Eye (tissue), 1 donor: ENCODE measurements at regions not wholly inside any gene's neighbourhood (a gene's known extent, or its start where the extent isn't known, plus 50 kb on each side); places are given as distances from the start of the nearest gene placed in this dataset.
"Not testable (repeated sequence)": the region's sequence is repeated elsewhere in the genome, so short reads cannot be mapped to it uniquely, and the experiment has no call there.

ENCODE experiments used
- DNase-seq: peaks from one replicate; pipeline ENCODE4 v3.0.0-alpha.2; 2015

DNA sequence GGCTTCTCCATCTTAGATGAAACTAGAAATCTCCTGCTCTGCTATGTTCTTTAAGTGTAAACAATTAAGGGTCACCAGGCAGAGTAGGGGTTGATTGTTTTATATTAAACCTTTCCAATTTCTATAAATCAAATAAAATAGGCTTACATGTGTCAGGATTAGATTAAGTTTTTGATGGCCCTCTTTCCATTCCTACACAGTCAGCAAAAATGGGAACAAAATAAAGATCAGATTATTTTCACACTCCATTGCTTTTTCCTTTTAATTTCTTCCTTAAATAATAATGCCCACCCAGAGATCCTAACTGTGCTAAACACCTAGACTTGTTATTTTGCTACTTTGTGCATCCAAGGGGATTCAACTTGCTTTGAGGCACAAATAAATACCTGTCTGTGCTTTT, 381.4 kb upstream of the MAGEB16 start:
- no peak for DNase-seq

DNA sequence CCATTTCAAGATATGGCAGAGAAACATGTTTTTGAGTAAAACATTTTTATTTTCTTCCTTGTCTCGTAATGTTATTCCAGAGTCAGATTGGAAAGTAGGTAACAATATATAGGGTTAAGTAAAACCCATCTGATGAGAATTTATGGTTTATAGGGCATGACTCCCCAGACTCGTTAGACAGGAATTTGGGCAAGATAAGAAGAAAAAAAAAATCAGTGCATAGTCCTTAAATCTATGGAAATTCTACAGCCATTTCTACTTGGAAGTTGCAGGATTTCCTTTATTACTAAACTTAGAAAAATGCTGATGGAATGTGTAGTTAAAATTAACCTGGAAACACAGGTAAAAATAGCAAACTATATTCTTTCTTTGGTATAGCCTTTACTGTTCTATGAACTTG, 366.1 kb upstream of the MAGEB16 start:
- DNase-seq: no peak

DNA sequence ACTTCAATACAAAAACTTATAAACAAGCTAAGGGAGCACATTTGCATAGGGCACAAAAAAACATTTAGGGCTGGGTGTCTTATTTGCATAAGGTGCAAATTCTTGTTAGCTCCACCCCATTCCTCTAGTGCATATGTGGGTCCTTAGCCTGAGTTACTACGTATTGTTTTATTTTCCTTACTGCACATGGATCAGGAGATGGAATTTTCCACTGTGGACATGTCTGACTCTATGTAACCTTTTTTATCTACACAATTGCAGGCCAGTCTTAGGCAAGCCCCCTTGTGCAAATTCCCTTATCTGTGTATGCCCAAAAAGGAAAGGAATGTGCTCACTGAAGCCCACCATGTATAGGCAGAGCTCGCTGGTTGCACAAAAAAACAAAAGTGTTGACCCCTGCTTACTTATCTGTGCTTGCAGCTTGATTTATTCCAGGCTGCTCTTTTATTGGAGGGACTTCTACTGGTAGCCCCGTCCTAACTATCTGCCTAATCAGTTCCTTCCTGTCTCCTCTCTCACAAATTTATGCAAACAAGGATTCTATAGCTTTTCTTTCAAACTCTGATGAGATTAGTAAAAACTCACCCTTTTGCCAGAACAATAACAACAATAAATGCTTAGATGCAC, 359.0 kb upstream of the MAGEB16 start:
- DNase-seq: no peak

DNA sequence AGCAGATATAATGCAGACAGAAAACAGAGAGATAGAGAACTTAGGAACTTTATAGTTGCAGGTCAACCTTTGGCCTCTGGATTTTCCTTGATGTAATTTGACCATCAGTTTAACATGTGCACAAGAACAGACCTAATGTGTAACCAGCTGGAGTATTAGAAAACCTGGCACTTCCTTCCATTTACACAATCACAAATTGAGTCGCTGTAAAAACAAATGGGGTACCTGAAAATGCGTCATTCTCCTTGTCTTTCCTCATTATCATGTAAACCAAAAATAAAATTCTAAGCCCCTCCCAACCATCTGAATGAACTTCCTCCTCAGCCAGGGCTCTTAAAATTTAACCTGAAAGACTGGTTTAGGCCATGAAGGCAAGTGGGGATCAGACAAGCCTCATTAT, 358.4 kb upstream of the MAGEB16 start:
- DNase-seq: no peak

DNA sequence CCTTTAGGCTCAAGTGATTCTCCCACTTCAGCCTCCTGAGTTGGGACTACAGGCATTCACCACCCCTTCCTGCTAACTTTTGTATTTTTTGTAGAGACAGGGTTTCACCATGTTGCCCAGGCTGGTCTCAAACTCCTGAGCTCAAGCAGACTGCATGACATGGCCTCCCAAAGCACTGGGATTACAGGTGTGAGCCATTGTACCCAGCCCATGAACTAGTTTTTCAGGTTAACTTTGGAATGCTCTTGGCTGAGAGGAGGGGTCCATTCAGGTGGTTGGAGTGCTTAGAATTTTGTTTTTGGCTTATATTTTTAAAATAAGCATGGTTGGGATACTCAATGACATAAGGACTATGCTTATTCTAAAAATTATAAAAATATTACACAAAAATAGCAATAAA, 355.7 kb upstream of the MAGEB16 start:
- no peak for DNase-seq

DNA sequence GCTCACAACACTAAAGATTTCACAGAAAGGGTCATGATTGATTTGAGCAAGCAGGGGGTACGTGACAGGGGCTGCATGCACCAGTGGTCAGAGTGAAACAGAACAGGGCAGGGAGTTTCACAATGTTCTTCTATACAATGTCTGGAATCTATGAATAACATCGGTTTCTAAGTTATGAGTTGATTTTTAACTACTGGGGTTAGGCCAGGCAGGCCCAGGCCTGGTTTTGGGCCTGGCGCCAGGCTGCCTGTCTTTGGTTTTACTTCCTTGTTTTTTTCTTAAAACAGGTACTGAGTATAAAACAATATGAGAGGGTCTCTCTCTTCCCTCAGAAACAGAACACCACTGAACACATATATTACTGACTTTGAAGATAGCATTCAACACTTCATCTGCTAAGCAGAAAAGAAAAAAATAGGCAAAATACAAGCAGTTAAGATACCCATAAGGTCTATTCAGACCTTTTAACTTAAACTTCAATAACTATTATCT, 355.0 kb upstream of the MAGEB16 start:
- DNase-seq: not testable (repeated sequence)

DNA sequence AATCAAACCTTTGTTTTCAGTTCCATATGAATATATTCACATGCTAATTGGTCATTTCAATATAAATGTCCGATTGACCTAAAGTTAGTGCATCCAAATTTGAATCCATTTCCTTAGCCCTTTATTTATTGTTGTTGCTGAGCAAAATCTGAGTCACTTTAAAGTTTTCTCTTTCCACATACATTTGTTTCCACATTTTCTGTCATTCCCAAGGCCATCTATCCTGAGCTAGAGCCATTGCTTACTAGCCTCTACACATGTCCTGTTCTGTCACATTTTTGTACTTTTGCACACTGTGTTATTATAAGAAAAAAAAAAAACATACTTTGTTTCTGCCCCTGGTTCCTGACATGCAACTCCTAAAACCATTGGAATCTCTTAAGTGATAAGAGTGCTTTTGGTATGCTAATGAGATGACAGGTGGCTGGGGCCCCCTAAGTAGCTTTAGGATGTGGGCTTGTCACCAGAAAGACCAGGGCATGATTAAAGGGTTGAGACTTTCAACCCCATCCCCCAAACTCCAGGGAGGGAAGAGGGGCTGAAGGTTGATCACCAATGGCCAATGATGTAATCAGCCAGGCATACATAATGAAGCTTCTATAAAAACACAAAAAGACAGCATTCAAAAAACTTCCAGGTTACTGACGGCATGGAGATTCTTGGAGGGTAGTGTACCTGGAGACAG, 353.3 kb upstream of the MAGEB16 start:
- no peak for DNase-seq

DNA sequence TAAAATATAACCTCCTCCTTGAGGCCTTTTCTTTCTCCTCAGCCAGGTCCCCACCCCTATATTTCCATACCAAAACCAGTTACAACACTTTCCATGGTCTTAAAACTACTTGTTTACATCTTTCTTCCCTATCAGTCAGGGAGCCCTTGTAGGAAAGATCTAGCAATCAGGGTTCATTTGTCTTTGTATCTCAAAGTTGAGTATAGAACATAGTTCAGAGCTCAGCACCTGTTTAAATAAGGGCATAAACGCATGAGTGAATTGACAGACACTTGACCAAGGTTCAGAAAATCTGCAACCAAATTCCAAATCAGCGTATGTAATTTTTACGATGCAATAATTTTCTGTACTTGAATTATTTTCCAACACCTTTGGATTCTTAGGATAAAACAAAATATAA, 352.2 kb upstream of the MAGEB16 start:
- no peak for DNase-seq

DNA sequence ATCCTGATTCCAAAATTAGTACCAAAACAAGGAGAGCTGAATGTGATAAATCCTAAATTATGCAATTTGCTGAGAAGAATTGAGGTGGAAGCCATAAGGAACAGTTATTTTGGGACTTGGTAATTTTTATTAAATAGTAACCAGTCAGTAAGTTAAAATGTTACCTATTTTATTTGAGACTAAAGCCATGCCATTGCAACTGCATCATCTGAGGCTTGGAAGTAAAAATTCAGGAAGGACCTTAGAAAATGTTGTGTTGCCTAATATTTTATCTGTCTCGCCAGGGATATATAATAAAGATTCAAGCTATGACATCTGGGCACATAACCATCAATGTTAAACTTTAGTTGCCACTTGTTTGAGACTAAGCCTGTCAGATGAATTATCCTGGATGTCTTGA, 341.3 kb upstream of the MAGEB16 start:
- DNase-seq: no peak

DNA sequence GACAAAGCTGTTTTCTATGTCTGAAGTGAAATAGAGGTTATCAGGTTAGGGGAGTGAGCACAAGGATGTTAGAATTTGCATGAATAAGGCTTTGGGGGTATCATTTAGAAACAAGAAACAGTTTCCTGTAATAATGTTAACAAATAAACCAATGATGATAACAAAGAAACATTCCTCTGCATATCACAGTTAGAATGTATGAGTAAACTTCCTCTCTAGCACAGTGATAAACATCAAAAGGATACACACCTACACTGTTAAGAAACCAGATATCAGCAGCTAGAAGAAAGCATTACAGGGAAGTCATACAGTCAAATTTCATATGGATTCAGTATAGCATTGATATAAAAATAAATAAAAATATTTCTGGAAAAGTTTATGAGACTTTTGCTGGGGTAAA, 340.0 kb upstream of the MAGEB16 start:
- DNase-seq: no peak

DNA sequence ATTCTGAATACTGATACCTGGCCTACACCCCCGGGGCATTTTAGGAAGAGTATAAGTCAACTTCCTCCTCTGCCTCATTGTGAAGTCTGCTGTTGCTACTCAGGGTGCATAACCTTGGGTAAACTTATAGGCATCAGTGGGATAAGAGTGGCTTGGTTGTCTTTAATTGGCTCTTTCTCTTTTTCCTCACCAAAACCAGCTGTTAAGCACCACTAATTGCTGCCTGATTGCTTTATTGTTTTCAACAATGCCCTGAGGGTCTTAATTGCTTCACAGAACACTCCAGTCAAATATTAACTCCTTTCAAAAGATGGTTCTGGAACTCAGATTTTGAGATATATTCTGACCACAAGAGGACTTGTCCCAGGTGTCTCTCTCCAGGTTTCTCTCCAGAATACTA, 337.0 kb upstream of the MAGEB16 start:
- DNase-seq: no peak

DNA sequence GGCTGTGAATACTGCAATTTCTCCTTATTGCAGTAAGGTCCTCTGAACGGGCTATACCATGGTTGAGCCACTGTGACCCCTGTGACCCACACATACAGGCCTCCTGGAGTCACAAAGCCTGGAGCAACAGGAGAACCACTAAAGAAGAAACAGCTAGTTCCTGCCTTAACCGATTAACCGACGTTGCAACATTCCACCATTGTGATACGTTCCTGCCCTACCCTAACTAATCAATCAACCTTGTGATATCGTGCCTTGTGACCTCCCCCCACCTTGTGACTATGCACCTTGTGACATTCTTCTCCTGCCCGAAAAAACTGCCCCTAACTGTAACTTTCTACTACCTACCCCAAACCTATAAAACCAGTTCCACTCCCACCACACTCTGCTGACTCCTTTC, 301.5 kb upstream of the MAGEB16 start:
- not testable (repeated sequence) for DNase-seq

DNA sequence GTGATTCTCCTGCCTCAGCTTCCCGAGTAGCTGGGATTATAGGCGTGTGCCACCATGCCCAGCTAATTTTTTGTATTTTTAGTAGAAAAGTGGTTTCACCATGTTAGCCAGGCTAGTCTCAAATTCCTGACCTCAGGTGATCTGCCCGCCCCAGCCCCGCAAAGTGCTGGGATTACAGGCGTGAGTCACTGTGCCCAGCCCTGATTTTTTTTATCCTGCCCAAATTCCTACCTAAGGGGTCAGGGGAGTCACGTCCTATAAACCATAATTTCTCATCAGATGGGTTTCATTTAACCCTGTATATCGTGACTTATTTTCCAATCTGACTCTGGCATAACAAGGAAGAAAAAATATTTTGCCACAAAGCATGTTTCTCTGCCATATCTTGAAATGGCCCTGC, 300.7 kb upstream of the MAGEB16 start:
- not testable (repeated sequence) for DNase-seq

DNA sequence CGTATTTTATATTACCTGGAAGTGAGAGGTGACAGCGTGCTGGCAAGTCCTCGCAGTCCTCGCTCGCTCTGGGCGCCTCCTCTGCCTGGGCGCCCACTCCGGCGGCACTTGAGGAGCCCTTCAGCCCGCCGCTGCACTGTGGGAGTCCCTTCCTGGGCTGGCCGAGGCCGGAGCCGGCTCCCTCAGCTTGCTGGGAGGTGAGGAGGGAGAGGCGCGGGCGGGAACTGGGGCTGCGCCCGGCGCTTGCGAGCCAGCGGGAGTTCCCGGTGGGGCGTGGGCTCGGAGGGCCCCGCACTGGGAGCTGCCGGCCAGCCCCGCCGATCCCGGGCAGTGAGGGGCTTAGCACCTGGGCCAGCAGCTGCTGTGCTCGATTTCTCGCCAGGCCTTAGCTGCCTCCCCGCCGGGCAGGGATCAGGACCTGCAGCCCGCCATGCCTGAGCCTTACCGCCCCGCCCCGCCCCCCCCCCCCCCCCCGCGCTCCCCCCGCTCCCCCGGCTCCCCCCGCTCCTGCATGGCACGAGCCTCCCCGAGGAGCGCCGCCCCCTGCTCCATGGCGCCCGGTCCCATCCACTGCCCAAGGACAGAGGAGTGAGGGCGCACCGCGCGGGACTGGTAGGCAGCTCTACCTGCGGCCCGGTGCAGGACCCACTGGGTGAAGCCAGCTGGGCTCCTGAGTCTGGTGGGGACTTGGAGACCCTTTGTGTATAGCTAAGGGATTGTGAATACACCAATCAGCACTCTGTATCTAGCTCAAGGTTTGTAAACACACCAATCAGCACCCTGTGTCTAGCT, 298.9 kb upstream of the MAGEB16 start:
- no peak for DNase-seq

DNA sequence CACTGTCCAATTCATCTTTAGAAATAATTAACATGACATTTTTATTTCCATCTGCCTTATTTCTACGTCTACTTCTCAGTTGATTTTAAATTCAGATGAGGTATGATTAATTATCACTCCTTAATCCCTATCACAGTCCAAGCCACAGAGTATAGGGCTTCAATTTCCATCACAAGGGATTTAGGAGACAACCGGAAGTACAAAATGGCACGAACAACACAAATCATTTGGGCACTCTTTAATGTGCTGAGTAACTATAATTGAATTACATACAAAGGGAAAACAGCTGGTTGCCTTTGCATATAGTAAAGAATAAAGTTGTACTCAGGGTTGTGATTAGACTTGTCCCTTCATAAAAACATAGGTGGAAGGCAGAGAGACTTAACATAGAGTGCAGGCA, 290.4 kb upstream of the MAGEB16 start:
- DNase-seq: no peak

DNA sequence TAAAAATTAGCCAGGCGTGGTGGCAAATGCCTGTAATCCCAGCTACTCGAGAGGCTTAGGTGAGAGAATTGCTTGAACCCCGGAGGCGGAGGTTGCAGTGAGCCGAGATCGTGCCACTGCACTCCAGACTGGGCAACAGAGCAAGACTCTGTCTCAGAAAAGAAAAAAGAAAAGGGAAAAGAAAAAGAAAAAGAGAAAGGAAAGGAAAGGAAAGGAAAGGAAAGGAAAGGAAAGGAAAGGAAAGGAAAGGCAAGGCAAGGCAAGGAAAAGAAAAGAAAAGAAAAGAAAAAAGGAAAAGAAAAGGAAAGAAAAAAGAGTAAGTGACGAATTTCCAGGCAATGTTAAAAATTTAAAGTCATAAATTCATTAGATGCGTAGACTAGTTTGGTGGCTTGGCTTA, 250.1 kb upstream of the MAGEB16 start:
- DNase-seq: not testable (repeated sequence)

DNA sequence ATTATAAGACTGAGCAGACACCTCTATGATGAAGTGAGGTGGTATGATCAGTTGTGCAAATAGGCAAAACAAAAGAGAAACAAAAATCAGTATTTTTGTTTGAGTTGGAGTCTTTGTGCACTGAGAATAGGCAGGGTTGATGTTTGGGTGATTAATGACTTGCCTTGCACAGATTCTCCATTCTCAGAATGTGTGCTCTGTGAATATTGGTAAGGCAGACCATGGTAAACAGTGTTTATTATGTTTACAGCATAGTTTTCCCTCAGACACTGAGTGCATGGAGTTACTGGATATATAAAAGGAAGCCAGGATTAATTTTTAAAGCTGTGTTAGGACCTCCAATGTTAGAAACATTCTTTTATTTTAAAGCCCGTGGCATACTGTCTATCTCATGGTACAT, 240.2 kb upstream of the MAGEB16 start:
- DNase-seq: no peak

DNA sequence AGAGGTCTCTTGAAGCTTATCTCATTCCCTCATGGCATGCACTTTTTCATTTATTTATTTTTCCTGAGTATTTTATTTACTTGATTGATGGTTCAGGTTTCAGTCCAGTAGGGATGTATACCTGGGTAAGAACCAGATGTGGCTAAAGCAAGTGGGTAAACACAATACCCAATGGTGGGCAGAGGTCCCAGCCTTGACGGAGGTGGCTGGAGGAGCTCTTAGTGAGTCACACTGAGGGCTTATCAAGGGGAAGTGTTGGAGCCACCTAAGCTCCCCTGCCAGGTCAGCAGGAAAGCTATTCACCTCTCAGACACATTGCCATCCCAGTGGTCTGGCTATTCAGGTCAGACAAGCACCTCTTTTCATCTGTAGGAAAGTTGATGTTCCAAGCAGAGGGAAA, 236.2 kb upstream of the MAGEB16 start:
- no peak for DNase-seq

DNA sequence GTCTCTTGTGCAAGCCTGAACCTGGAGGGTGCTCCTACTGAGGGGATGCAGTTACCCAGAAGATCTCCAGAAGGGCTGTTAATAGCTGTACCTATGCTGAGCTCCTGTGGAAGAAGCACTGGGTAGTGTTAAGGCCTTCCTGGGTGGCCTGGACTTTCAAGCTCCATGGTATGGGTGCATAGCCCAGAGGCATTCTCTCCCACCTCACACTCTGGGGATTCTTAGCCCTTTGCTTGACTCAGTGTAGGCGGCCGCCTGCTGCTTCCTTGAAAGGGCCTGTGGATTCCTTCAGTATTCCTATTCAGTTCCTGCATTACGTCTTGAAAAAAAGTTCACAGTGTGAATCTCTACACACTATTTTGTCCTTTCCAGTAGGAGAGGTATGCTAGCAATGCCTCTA, 235.7 kb upstream of the MAGEB16 start:
- DNase-seq: no peak

DNA sequence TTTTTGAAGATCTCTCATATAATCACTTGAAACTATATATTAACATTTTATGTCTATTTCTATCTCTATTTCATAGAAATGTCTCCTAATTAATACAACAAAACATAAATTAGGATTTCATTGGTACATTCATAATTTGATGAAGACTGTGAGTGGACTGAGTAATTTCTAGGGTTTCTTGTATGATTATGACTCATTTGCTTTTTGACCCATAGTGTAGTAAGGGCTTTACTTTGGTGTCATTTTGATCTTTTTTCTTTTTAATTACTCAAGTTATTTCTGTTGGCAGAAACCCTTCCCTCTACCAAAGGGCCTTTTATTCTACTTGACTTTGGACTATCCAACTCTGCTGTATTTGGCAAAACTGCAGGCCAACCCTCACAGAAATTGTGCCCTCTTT, 207.9 kb upstream of the MAGEB16 start:
- no peak for DNase-seq

DNA sequence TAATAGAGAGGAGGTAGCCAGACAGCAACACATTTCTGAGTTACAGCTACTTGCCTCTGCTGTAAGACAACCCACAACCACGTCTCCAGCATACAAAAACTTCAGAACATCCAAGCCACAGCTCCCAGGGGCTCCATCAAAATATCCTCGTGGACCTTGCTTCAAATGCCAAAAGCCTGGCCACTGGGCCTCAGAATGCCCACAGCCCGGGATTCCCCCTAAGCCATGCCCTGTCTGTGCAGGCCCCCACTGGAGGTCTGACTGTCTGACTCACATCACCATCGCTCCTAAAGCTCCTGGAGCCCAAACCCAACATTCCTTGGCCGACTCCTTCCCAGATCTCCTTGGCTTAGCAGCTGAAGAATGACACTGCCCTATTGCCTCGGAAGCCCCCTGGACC, 186.6 kb upstream of the MAGEB16 start:
- not testable (repeated sequence) for DNase-seq

DNA sequence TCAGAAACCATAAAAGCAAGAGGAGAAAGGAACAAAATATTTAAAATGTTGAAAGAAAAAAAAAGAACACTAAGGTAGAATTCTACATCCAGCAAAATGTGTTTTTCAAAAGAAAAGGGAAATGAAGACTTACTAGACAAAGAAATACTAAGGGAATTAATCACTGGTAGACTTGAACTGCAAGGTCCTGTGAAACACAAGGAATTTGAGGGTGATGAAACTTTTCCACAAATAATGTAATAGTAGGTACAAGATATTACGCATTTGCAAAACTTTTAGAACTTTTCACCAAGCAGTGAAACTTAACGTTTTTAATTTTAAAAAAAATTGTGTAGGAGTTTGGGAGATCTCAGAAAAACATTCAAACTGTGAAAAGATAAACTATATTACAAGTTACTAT, 180.3 kb upstream of the MAGEB16 start:
- DNase-seq: no peak

DNA sequence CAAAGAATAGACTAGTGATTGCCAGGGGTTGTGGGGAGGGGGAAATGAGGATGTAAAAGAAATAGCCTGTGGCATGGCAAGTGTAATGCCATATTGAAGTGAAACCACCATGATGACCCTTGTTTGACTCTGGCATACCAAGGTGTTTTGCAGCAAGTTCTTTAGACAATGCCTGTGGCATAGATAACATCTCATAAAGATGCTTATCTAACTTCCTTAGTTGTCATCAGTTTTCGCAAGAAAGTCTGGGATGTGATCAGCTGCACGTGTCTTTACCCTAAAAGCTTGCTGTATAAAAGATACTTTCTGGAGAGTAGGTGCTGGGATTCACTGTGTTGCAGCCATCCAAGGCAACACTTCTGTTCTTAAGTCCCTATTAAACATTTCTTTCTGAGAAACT, 176.1 kb upstream of the MAGEB16 start:
- no peak for DNase-seq

DNA sequence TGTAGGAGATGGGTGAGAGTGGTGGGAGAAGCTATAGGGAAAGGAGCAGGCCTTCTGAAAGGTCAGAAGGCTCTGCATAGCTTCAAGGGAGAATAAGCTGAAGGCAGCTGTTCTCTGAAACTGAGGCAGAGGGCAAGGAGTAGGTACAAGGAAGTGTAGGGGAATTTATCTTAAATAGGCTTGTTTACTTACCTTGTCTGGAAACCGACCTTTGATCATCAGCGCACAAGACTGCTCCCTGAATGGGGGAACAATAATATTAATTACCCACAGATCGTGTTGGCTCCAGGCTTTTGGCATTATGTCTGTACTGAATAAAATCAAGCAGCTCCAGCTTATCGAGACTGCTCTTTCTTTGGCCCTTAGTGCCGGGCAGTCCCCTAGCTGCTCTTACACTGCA, 175.5 kb upstream of the MAGEB16 start:
- DNase-seq: no peak
